Breast epithelium (tissue), 4 donors: ENCODE measurements at regions not wholly inside any gene's neighbourhood (a gene's known extent, or its start where the extent isn't known, plus 50 kb on each side); places are given as distances from the start of the nearest gene placed in this dataset.
"Not testable (repeated sequence)": the region's sequence is repeated elsewhere in the genome, so short reads cannot be mapped to it uniquely, and the experiment has no call there.

Source experiments
- DNase-seq, 2 donors: peaks; one replicate each; pipeline ENCODE4 v3.0.0-alpha.2; 2019; ENCODE audit warnings: low spot score in 2 of 2
- H3K27ac ChIP-seq, 2 donors: fragments of 200-600 bp; sonication (generic) in 1 of 2; one replicate each; pipeline ENCODE4 v1.5.1; 2016 to 2019; ENCODE audit warnings: mild to moderate bottlenecking in 1 of 2
- H3K27me3 ChIP-seq, 2 donors: fragments of 200-600 bp; sonication (generic) in 1 of 2; one replicate each; pipeline versions ENCODE4 v1.5.1 to v1.6.0; 2017 to 2019; ENCODE audit warnings: control low read depth in 1 of 2, mild to moderate bottlenecking in 1 of 2
- H3K36me3 ChIP-seq: fragments of 200-600 bp; one replicate; pipeline ENCODE4 v1.5.1; 2019
- H3K4me1 ChIP-seq, 2 donors: fragments of 200-600 bp; sonication (generic); one replicate each; pipeline ENCODE4 v1.5.1; 2016 to 2019; ENCODE audit warnings: control low read depth in 1 of 2
- H3K4me3 ChIP-seq, 3 donors: fragments of 200-600 bp; sonication (generic); 1 replicate in 2 of 3; 2 replicates in 1 of 3; pipeline ENCODE4 v1.5.1; 2016 to 2019; ENCODE audit warnings: mild to moderate bottlenecking in 3 of 3, moderate library complexity in 2 of 3
- H3K9me3 ChIP-seq, 2 donors: fragments of 200-600 bp; sonication (generic) in 1 of 2; one replicate each; pipeline ENCODE4 v1.5.1; 2016 to 2019; ENCODE audit warnings: control low read depth in 1 of 2
- POLR2A ChIP-seq: fragments of 450-650 bp; IDR thresholded peaks from one replicate; pipeline ENCODE4 v1.6.1; 2016; ENCODE audit warnings: antibody characterized with exemption, mild to moderate bottlenecking, moderate library complexity
- POLR2AphosphoS5 ChIP-seq, 3 donors: sonication (generic); formaldehyde crosslinking; IDR thresholded peaks; one replicate each; pipeline ENCODE4 v1.6.1; 2017; ENCODE audit warnings: antibody characterized with exemption in 3 of 3
- intact Hi-C: fragments of 100-400 bp; cut with DNase I; formaldehyde crosslinking; loops from one replicate; pipeline ENCODE4 v1.15.1; 2023; ENCODE audit warnings: low total_unique reads
- TF ChIP-seq, protein P1 (sequence below), 3 donors: fragments of 450-650 bp; IDR thresholded peaks; one replicate each; pipeline ENCODE4 v1.5.1; 2016 to 2017; ENCODE audit warnings: antibody characterized with exemption in 3 of 3, mild to moderate bottlenecking in 3 of 3, moderate library complexity in 3 of 3

DNA sequence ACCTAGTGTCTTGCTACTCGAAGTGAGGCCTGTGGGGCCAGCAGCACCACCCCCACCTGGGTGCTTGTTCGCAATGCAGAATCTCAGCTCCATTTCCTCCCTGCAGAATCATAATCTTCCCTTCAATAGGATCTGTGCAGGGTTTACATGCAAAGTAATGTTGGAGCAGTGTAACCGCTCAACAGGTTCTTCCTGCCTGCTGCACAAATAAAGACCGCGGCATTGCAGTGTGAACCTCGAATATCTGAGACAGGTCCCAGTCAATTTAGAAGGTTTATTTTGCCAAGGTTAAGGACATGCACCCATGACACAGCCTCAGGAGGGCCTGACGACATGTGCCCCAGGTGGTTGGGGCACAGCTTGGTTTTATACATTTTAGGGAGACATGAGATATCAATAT, 119.2 kb downstream of the TLR5 start:
- intact Hi-C loops, result no loop called here
- no peak for DNase-seq
- no peaks in the 10 kb centered on the region for H3K27me3 ChIP-seq
- TF ChIP-seq, protein P1, sequence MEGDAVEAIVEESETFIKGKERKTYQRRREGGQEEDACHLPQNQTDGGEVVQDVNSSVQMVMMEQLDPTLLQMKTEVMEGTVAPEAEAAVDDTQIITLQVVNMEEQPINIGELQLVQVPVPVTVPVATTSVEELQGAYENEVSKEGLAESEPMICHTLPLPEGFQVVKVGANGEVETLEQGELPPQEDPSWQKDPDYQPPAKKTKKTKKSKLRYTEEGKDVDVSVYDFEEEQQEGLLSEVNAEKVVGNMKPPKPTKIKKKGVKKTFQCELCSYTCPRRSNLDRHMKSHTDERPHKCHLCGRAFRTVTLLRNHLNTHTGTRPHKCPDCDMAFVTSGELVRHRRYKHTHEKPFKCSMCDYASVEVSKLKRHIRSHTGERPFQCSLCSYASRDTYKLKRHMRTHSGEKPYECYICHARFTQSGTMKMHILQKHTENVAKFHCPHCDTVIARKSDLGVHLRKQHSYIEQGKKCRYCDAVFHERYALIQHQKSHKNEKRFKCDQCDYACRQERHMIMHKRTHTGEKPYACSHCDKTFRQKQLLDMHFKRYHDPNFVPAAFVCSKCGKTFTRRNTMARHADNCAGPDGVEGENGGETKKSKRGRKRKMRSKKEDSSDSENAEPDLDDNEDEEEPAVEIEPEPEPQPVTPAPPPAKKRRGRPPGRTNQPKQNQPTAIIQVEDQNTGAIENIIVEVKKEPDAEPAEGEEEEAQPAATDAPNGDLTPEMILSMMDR (IDR thresholded peaks at IDR 0.05), result no peak
- TF ChIP-seq POLR2AphosphoS5 (IDR thresholded peaks at IDR 0.05) (no peak), POLR2A (no peak)
- no peaks in the 10 kb centered on the region for H3K4me1 ChIP-seq
- H3K4me3 ChIP-seq, result no peak overlapping the region
- H3K9me3 ChIP-seq, result no peaks in the 10 kb centered on the region
- H3K27ac ChIP-seq, result no peak overlapping the region
- no peaks in the 10 kb centered on the region for H3K36me3 ChIP-seq

- H3K27me3 ChIP-seq, DNase-seq, H3K4me3 ChIP-seq, H3K9me3 ChIP-seq, H3K27ac ChIP-seq, H3K36me3 ChIP-seq, H3K4me1 ChIP-seq, intact Hi-C loops: not testable (repeated sequence)
Observed at GRCh38 chr1:223024486-223024885, 118.6 kb downstream of the TLR5 start.

DNA sequence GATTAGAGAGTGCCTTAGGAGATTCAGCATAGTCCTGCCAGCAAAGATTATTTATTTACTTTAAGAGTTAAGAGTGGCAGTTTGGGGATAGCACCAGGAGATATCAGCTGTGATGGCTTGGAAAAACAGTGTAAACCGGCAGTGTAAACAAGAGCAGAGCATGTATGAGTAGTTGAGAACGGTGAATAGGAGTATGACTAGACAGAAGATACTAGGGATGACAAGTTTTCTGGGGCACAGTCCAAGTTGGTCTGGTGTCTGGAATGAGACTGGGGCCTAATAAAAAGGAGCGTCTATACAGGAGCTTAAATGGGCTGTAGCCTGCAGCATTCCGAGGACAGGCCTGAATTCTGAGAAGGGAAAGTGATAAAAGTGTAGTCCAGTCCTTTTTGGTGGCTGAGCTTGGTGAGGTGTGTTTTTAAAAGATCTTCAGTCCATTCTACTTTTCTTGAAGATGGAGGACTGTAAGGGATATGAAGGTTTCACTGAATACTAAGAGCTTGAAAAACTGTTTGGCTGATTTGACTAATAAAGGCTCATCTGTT, 117.8 kb downstream of the TLR5 start:
- not testable (repeated sequence) for H3K36me3 ChIP-seq

GRCh38 chr1:223026639-223027038, 116.4 kb downstream of the TLR5 start:
- H3K4me1 ChIP-seq, H3K4me3 ChIP-seq, H3K27me3 ChIP-seq, H3K27ac ChIP-seq, intact Hi-C loops, H3K9me3 ChIP-seq, H3K36me3 ChIP-seq, DNase-seq: not testable (repeated sequence)

More for the DNA sequence above, 117.8 kb downstream of the TLR5 start:
- H3K27me3 ChIP-seq, H3K4me1 ChIP-seq, intact Hi-C loops, H3K4me3 ChIP-seq, H3K9me3 ChIP-seq, H3K27ac ChIP-seq, DNase-seq: not testable (repeated sequence)

DNA sequence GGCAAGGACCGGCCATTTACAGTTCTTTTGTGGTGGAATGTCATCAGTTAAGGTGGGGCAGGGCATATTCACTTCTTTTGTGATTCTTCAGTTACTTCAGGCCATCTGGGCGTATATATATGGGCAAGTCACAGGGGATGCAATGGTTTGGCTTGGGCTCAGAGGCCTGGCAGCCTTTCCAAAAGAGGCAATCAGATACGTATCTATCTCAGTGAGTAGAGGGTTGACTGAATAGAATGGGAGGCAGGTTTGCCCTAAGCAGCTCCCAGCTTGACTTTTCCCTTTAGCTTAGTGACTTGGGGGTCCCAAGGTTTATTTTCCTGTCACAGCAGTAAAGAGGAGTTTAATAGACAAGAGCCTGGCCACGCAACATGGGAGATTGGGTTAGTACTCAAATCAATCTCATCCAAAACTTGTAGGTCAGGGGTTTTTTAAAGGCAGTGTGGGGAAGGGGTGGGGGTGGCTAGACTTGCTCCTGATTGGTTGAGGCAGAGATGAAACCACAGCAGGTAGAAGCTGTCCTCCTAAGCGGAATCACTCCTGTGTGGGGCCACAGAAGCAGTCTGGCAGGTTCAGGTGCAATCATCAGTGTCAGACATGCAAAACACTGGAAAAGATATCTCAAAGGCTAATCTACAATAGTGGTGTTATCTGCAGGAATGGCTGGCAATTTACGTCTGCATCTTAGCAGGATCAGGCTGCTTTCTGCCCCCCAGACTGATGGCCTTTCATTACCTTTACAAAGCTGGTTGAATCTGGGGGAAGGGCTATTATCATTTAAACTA, 112.9 kb downstream of the TLR5 start:
- intact Hi-C loops, result no loop called here
- H3K27me3 ChIP-seq, result no peaks in the 10 kb centered on the region
- TF ChIP-seq POLR2A, result no peak
- H3K9me3 ChIP-seq, result no peaks in the 10 kb centered on the region
- no peak overlapping the region for H3K4me3 ChIP-seq
- DNase-seq, result no peak
- no peaks in the 10 kb centered on the region for H3K4me1 ChIP-seq
- H3K27ac ChIP-seq, result no peak overlapping the region
- H3K36me3 ChIP-seq, result no peaks in the 10 kb centered on the region

DNA sequence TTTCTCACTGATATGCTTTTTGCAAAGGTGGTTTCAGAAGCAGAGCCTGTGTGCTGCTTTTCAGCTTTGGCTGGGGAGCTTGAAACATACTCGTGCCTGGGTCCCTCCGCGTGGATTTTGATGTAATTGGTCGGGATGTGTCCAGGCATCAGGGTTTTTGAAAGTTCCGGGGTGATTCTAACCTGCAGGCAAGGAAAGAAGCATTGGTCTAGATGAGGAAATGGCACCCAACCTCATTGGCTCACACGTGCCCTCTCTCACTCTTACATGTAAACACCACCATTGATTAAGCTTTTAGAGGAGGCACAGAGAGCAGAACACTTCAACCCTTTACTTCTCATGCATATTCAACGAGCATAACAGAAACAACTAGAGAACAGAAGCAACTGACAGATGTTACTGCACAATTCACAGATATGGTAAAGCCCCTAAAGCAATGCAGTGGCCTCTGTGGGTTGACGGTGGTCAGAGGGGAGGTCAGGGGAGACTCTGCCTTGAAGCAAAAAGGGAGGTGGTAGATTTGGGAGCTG, 112.1 kb downstream of the TLR5 start:
- TF ChIP-seq POLR2A, result no peak
- no peak for TF ChIP-seq POLR2AphosphoS5 (IDR thresholded peaks at IDR 0.05)
- Histone ChIP-seq H3K27me3 (no peaks in the 10 kb centered on the region), H3K9me3 (no peaks in the 10 kb centered on the region), H3K4me1 (no peaks in the 10 kb centered on the region), H3K36me3 (no peaks in the 10 kb centered on the region), H3K27ac (no peak overlapping the region), H3K4me3 (no peak overlapping the region)
- DNase-seq, result no peak
- intact Hi-C loops, result no loop called here

- intact Hi-C loops, result no loop called here
- Histone ChIP-seq H3K4me3 (no peak overlapping the region), H3K27me3 (no peaks in the 10 kb centered on the region), H3K9me3 (no peaks in the 10 kb centered on the region), H3K36me3 (no peaks in the 10 kb centered on the region), H3K4me1 (no peaks in the 10 kb centered on the region), H3K27ac (peak overlapping the region; percentile 21 to 61)
- peak in 1 of 3 donors; percentile 23 for TF ChIP-seq POLR2AphosphoS5 (IDR thresholded peaks at IDR 0.05)
- TF ChIP-seq, protein P1 (IDR thresholded peaks at IDR 0.05), result no peak
- no peak for DNase-seq
Observed at GRCh38 chr1:223031733-223032601, 111.1 kb downstream of the TLR5 start.
